ENCODE measurements at regions not wholly inside any gene's neighbourhood (a gene's known extent, or its start where the extent isn't known, plus 50 kb on each side); places are given as distances from the start of the nearest gene placed in this dataset.
"Not testable (repeated sequence)": the region's sequence is repeated elsewhere in the genome, so short reads cannot be mapped to it uniquely, and the experiment has no call there.

GRCh38 chr16:18131587-18131986 lies 204.9 kb downstream of the NPIPA8 start:
- TF ChIP-seq HOXD1 (CRISPR knock-in tag; IDR thresholded peaks at IDR 0.05); CEBPB (IDR thresholded peaks at IDR 0.05; ENCODE audit: borderline replicate concordance, low read depth, low read length); ZNF660 (CRISPR knock-in tag; IDR thresholded peaks at IDR 0.05; ENCODE audit: borderline replicate concordance, low read depth); ARHGAP35 (CRISPR knock-in tag; IDR thresholded peaks at IDR 0.05; ENCODE audit: borderline replicate concordance); IKZF1 (IDR thresholded peaks at IDR 0.05); SIN3A (IDR thresholded peaks at IDR 0.05; ENCODE audit: borderline replicate concordance, low read depth, low read length); ELF1 (CRISPR knock-in tag; IDR thresholded peaks at IDR 0.05); CCAR2 (optimal IDR thresholded peaks at IDR 0.05; ENCODE audit: low read depth, low read length); E2F1 (CRISPR knock-in tag; IDR thresholded peaks at IDR 0.05); TCF12 (IDR thresholded peaks at IDR 0.05); TCF12 (CRISPR knock-in tag; IDR thresholded peaks at IDR 0.05); SSRP1 (CRISPR knock-in tag; IDR thresholded peaks at IDR 0.05); CHCHD3 (CRISPR knock-in tag; IDR thresholded peaks at IDR 0.05); POLR2A (IDR thresholded peaks at IDR 0.05; ENCODE audit: insufficient read depth in 1 of 2, low read depth in 2 of 2, low read length in 2 of 2): not testable (repeated sequence)
- TF ChIP-seq, protein P1, sequence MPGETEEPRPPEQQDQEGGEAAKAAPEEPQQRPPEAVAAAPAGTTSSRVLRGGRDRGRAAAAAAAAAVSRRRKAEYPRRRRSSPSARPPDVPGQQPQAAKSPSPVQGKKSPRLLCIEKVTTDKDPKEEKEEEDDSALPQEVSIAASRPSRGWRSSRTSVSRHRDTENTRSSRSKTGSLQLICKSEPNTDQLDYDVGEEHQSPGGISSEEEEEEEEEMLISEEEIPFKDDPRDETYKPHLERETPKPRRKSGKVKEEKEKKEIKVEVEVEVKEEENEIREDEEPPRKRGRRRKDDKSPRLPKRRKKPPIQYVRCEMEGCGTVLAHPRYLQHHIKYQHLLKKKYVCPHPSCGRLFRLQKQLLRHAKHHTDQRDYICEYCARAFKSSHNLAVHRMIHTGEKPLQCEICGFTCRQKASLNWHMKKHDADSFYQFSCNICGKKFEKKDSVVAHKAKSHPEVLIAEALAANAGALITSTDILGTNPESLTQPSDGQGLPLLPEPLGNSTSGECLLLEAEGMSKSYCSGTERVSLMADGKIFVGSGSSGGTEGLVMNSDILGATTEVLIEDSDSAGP (CRISPR knock-in tag; IDR thresholded peaks at IDR 0.05; ENCODE audit: borderline replicate concordance) = not testable (repeated sequence)

All from HepG2 (cell line).